ENCODE measurements at regions not wholly inside any gene's neighbourhood (a gene's known extent, or its start where the extent isn't known, plus 50 kb on each side); places are given as distances from the start of the nearest gene placed in this dataset.

- TF ChIP-seq, protein P1, sequence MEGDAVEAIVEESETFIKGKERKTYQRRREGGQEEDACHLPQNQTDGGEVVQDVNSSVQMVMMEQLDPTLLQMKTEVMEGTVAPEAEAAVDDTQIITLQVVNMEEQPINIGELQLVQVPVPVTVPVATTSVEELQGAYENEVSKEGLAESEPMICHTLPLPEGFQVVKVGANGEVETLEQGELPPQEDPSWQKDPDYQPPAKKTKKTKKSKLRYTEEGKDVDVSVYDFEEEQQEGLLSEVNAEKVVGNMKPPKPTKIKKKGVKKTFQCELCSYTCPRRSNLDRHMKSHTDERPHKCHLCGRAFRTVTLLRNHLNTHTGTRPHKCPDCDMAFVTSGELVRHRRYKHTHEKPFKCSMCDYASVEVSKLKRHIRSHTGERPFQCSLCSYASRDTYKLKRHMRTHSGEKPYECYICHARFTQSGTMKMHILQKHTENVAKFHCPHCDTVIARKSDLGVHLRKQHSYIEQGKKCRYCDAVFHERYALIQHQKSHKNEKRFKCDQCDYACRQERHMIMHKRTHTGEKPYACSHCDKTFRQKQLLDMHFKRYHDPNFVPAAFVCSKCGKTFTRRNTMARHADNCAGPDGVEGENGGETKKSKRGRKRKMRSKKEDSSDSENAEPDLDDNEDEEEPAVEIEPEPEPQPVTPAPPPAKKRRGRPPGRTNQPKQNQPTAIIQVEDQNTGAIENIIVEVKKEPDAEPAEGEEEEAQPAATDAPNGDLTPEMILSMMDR (IDR thresholded peaks at IDR 0.05; ENCODE audit: unreplicated experiment) = no peak
- no peak for DNase-seq (ENCODE audit: low spot score, unreplicated experiment)
- peaks cover 3% of the 10 kb centered on the region for H3K9me3 Mint-ChIP-seq (ENCODE audit: low read depth)
- no peaks in the 10 kb centered on the region for H3K36me3 Mint-ChIP-seq (ENCODE audit: insufficient read depth)
- H3K27me3 Mint-ChIP-seq = no peaks in the 10 kb centered on the region
- H3K27ac Mint-ChIP-seq = no peak overlapping the region
- no peak overlapping the region for H3K4me3 Mint-ChIP-seq (ENCODE audit: low read depth)
- no peaks in the 10 kb centered on the region for H3K4me1 Mint-ChIP-seq (ENCODE audit: low read depth)
Measured at GRCh38 chr5:89951876-89952275, 457.7 kb downstream of the CETN3 start.

GRCh38 chr5:89950234-89950633 is 459.3 kb downstream of the CETN3 start:
- H3K4me3 Mint-ChIP-seq (ENCODE audit: low read depth) = no peak overlapping the region
- DNase-seq (ENCODE audit: low spot score, unreplicated experiment) = no peak
- TF ChIP-seq, protein P1 (IDR thresholded peaks at IDR 0.05; ENCODE audit: unreplicated experiment) = no peak
- H3K27me3 Mint-ChIP-seq = no peaks in the 10 kb centered on the region
- H3K36me3 Mint-ChIP-seq (ENCODE audit: insufficient read depth) = no peaks in the 10 kb centered on the region
- no peak overlapping the region for H3K27ac Mint-ChIP-seq
- peaks cover 3% of the 10 kb centered on the region for H3K9me3 Mint-ChIP-seq (ENCODE audit: low read depth)
- H3K4me1 Mint-ChIP-seq (ENCODE audit: low read depth) = no peaks in the 10 kb centered on the region

- H3K36me3 Mint-ChIP-seq (ENCODE audit: insufficient read depth) = no peaks in the 10 kb centered on the region
- no peak overlapping the region for H3K4me3 Mint-ChIP-seq (ENCODE audit: low read depth)
- H3K27me3 Mint-ChIP-seq = no peaks in the 10 kb centered on the region
- H3K9me3 Mint-ChIP-seq (ENCODE audit: low read depth) = peaks cover 3% of the 10 kb centered on the region
- H3K4me1 Mint-ChIP-seq (ENCODE audit: low read depth) = no peaks in the 10 kb centered on the region
- DNase-seq (ENCODE audit: low spot score, unreplicated experiment) = no peak
- H3K27ac Mint-ChIP-seq = no peak overlapping the region
- TF ChIP-seq, protein P1 (IDR thresholded peaks at IDR 0.05; ENCODE audit: unreplicated experiment) = no peak
Measured at GRCh38 chr5:89948977-89949376, 460.6 kb downstream of the CETN3 start.

- no peak for DNase-seq (ENCODE audit: low spot score, unreplicated experiment)
- H3K4me1 Mint-ChIP-seq (ENCODE audit: low read depth) = no peaks in the 10 kb centered on the region
- no peak overlapping the region for H3K27ac Mint-ChIP-seq
- no peaks in the 10 kb centered on the region for H3K36me3 Mint-ChIP-seq (ENCODE audit: insufficient read depth)
- no peak overlapping the region for H3K4me3 Mint-ChIP-seq (ENCODE audit: low read depth)
- H3K9me3 Mint-ChIP-seq (ENCODE audit: low read depth) = peaks cover 3% of the 10 kb centered on the region
- no peaks in the 10 kb centered on the region for H3K27me3 Mint-ChIP-seq
- TF ChIP-seq, protein P1 (IDR thresholded peaks at IDR 0.05; ENCODE audit: unreplicated experiment) = no peak
Measured at GRCh38 chr5:89946916-89947315, 462.6 kb downstream of the CETN3 start.

DNA sequence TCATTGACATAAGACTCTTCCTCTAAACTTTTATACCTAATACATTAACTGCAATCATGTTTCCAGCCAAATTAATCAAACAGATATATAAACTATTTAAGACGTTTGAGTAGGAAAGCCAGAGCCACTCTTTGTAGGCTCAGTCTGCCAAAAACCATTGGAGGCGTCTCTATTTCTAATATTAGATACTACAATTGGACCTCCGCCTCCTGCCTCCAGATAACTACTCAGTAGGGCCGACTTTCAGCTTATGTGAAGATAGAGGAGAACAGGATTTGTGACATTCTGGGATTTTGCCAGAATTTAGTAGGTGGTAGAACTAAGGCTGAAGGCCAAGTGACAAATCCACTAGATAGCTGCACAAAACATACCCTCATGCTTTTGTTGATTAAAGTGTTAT is 463.0 kb downstream of the CETN3 start:
- Mint-ChIP-seq H3K4me1 (ENCODE audit: low read depth) (no peaks in the 10 kb centered on the region), H3K27me3 (no peaks in the 10 kb centered on the region), H3K9me3 (ENCODE audit: low read depth) (peaks cover 3% of the 10 kb centered on the region), H3K36me3 (ENCODE audit: insufficient read depth) (no peaks in the 10 kb centered on the region), H3K4me3 (ENCODE audit: low read depth) (no peak overlapping the region), H3K27ac (no peak overlapping the region)
- TF ChIP-seq, protein P1 (IDR thresholded peaks at IDR 0.05; ENCODE audit: unreplicated experiment) = no peak
- no peak for DNase-seq (ENCODE audit: low spot score, unreplicated experiment)
